ENCODE measurements at regions not wholly inside any gene's neighbourhood (a gene's known extent, or its start where the extent isn't known, plus 50 kb on each side); places are given as distances from the start of the nearest gene placed in this dataset.

- CTCF ChIA-PET = no interaction called here
- Histone ChIP-seq H3K27me3 (ENCODE audit: control insufficient read depth in 1 of 2, insufficient read depth in 2 of 2, low read length in 2 of 2) (no peaks in the 10 kb centered on the region), H3K36me3 (ENCODE audit: insufficient read depth, low read length) (no peaks in the 10 kb centered on the region), H3K27ac (ENCODE audit: low read depth in 1 of 2, low read length in 2 of 2) (no peak overlapping the region), H3K4me1 (ENCODE audit: insufficient read depth, low read length) (no peaks in the 10 kb centered on the region), H3K9me3 (ENCODE audit: control insufficient read depth in 1 of 2, insufficient read depth in 1 of 2, low read length in 2 of 2) (no peaks in the 10 kb centered on the region), H3K4me3 (ENCODE audit: low read length) (no peak overlapping the region)
- DNase-seq (no peak), ATAC-seq (ENCODE audit: poor library complexity) (no peak)
- no peaks in the 10 kb centered on the region for H3K36me3 Mint-ChIP-seq (ENCODE audit: low read depth)
- POLR2A ChIA-PET = no interaction called here
- H3K4me1 Mint-ChIP-seq (ENCODE audit: low read depth) = no peaks in the 10 kb centered on the region
- H3K9me3 Mint-ChIP-seq = no peaks in the 10 kb centered on the region
- H3K27me3 Mint-ChIP-seq = peaks cover 10% of the 10 kb centered on the region
- TF ChIP-seq CTCF (IDR thresholded peaks at IDR 0.05) = no peak
- H3K27ac Mint-ChIP-seq = no peak overlapping the region
- no peak overlapping the region for H3K4me3 Mint-ChIP-seq
- intact Hi-C loops (cut with DNase I, micrococcal nuclease) = no loop called here
Measured at GRCh38 chr2:181761175-181761574, 80.9 kb upstream of the NEUROD1 start.

- no peak for TF ChIP-seq CTCF (IDR thresholded peaks at IDR 0.05)
- DNase-seq (no peak), ATAC-seq (ENCODE audit: poor library complexity) (no peak)
- no peaks in the 10 kb centered on the region for H3K9me3 ChIP-seq (ENCODE audit: control insufficient read depth in 1 of 2, insufficient read depth in 1 of 2, low read length in 2 of 2)
- no peaks in the 10 kb centered on the region for H3K4me1 ChIP-seq (ENCODE audit: insufficient read depth, low read length)
- H3K27ac ChIP-seq (ENCODE audit: low read depth in 1 of 2, low read length in 2 of 2) = no peak overlapping the region
- no peaks in the 10 kb centered on the region for H3K36me3 ChIP-seq (ENCODE audit: insufficient read depth, low read length)
- no peaks in the 10 kb centered on the region for H3K9me3 Mint-ChIP-seq
- H3K27ac Mint-ChIP-seq = no peak overlapping the region
- H3K4me3 Mint-ChIP-seq = no peak overlapping the region
- peaks cover 10% of the 10 kb centered on the region for H3K27me3 Mint-ChIP-seq
- H3K36me3 Mint-ChIP-seq (ENCODE audit: low read depth) = no peaks in the 10 kb centered on the region
- no peaks in the 10 kb centered on the region for H3K27me3 ChIP-seq (ENCODE audit: control insufficient read depth in 1 of 2, insufficient read depth in 2 of 2, low read length in 2 of 2)
- no peak overlapping the region for H3K4me3 ChIP-seq (ENCODE audit: low read length)
- no peaks in the 10 kb centered on the region for H3K4me1 Mint-ChIP-seq (ENCODE audit: low read depth)
- intact Hi-C loops (cut with DNase I, micrococcal nuclease) = no loop called here
- ChIA-PET CTCF (no interaction called here), POLR2A (no interaction called here)
Measured at GRCh38 chr2:181762000-181762399, 81.7 kb upstream of the NEUROD1 start.

GRCh38 chr2:181762848-181763247 lies 82.5 kb upstream of the NEUROD1 start:
- no peak overlapping the region for H3K4me3 Mint-ChIP-seq
- Histone ChIP-seq H3K4me3 (ENCODE audit: low read length) (no peak overlapping the region), H3K9me3 (ENCODE audit: control insufficient read depth in 1 of 2, insufficient read depth in 1 of 2, low read length in 2 of 2) (no peaks in the 10 kb centered on the region), H3K36me3 (ENCODE audit: insufficient read depth, low read length) (no peaks in the 10 kb centered on the region), H3K27ac (ENCODE audit: low read depth in 1 of 2, low read length in 2 of 2) (no peak overlapping the region), H3K4me1 (ENCODE audit: insufficient read depth, low read length) (no peaks in the 10 kb centered on the region), H3K27me3 (ENCODE audit: control insufficient read depth in 1 of 2, insufficient read depth in 2 of 2, low read length in 2 of 2) (no peaks in the 10 kb centered on the region)
- CTCF ChIA-PET = no interaction called here
- intact Hi-C loops (cut with DNase I, micrococcal nuclease) = no loop called here
- H3K4me1 Mint-ChIP-seq (ENCODE audit: low read depth) = no peaks in the 10 kb centered on the region
- no peak for TF ChIP-seq CTCF (IDR thresholded peaks at IDR 0.05)
- POLR2A ChIA-PET = no interaction called here
- no peaks in the 10 kb centered on the region for H3K36me3 Mint-ChIP-seq (ENCODE audit: low read depth)
- no peak overlapping the region for H3K27ac Mint-ChIP-seq
- no peak for ATAC-seq (ENCODE audit: poor library complexity)
- no peak for DNase-seq
- H3K9me3 Mint-ChIP-seq = no peaks in the 10 kb centered on the region
- H3K27me3 Mint-ChIP-seq = peaks cover 10% of the 10 kb centered on the region

Data from CD4-positive, alpha-beta T cell (primary cell).